ENCODE measurements at regions not wholly inside any gene's neighbourhood (a gene's known extent, or its start where the extent isn't known, plus 50 kb on each side); places are given as distances from the start of the nearest gene placed in this dataset.

- no peak for TF ChIP-seq POLR2A (IDR thresholded peaks at IDR 0.05)
- TF ChIP-seq, protein P1, sequence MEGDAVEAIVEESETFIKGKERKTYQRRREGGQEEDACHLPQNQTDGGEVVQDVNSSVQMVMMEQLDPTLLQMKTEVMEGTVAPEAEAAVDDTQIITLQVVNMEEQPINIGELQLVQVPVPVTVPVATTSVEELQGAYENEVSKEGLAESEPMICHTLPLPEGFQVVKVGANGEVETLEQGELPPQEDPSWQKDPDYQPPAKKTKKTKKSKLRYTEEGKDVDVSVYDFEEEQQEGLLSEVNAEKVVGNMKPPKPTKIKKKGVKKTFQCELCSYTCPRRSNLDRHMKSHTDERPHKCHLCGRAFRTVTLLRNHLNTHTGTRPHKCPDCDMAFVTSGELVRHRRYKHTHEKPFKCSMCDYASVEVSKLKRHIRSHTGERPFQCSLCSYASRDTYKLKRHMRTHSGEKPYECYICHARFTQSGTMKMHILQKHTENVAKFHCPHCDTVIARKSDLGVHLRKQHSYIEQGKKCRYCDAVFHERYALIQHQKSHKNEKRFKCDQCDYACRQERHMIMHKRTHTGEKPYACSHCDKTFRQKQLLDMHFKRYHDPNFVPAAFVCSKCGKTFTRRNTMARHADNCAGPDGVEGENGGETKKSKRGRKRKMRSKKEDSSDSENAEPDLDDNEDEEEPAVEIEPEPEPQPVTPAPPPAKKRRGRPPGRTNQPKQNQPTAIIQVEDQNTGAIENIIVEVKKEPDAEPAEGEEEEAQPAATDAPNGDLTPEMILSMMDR (IDR thresholded peaks at IDR 0.05), result no peak
These were observed 123.0 kb upstream of the KCNN2 start for GRCh38 chr5:114238771-114239313.
